HG02571 (cell line): ENCODE measurements at regions not wholly inside any gene's neighbourhood (a gene's known extent, or its start where the extent isn't known, plus 50 kb on each side); places are given as distances from the start of the nearest gene placed in this dataset.
"Not testable (repeated sequence)": the region's sequence is repeated elsewhere in the genome, so short reads cannot be mapped to it uniquely, and the experiment has no call there.

ENCODE experiments used
- ATAC-seq: cut with Tn5 transposase; IDR thresholded peaks from one replicate; pipeline ENCODE4 v1.9.1; 2021; ENCODE audit warnings: mild to moderate bottlenecking, moderate library complexity; ENCODE audit not compliant: unreplicated experiment

DNA sequence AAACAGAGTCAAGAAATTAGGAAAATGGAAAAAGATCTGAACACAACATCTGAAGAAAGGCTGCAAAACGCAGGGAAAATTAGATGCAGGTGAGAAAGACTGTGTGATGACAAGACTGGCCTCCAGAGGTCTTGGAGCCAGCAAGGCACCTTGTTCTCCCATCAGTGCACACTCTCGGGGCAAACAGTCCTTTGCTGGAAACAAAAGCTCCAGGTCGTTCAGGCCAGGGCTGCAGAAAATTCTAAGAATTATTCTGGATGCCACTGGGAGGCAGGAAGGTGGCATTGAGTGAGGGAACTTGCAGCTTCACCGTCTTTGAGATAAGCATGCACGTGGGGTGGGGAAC, 219.9 kb upstream of the SSTR4 start:
- no peak for ATAC-seq

DNA sequence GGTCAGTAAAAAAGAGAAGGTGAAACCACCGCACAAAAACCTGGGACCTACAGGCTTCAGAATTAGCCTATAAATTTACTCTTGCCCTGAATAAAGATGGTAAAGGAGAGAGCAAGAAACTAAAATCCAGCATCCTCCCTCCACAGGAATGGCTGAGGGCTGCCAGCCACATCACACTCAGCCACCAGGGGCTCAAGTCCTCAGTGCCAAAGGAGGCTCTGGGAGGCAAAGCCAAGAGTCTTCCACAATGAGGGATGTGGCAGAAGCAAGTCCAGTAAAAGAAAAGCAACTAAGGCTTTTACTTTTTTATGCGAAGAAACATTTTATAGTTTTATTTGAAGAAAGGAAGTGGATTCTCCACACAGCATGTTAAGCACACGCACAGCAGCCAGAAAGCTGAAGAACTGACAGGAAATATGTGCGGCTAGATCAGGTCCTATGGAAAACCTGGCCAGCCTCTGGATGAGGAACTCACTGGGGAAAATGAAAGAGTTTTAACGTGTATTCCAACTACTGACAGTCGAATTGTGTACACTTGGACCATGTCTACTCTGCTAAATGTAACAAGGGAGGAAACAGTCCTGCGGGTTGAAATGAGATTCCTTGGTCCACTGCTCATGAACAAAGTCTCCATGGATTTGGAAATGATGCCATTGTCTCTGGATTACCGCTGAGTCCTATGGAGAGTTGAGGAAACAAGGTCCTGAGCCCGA, 219.4 kb upstream of the SSTR4 start:
- no peak for ATAC-seq

DNA sequence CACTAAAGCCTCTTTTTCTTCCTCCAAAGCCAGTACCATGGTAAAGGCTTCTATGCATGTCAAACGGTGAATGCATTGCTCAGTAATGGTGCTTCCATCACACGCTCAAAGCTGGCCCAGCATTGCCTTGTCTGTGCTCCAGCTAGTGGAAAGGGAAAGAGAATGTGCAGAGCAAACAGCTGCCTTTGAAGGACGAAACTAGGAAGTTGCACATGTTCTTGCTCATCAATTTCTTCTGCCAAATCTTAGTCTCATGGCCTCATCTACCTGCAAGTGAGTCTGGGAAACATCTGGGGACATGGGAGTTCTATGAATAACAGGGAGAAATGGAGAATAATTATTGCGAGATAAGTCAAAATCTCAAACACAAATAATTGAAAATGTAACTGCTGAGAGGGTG, 216.5 kb upstream of the SSTR4 start:
- no peak for ATAC-seq

DNA sequence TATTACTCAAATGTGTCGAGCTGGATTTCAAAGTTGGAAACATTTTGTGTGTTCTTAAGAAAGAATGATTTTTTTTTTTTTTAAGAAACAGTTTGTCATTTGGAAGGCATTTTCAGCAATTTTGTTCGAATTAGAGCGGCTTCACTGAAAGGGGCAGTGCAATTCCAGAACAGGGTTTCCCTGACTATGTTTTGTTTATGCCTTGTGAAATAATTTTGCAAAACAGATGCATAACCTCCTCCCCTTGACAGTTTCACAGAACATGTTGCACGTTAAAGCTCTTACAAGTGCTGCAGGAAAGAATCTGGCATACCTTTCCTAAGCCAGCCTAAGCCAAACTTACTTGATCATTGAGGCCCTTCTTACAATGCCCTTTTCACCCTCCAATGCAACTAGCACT, 216.0 kb upstream of the SSTR4 start:
- ATAC-seq: no peak

DNA sequence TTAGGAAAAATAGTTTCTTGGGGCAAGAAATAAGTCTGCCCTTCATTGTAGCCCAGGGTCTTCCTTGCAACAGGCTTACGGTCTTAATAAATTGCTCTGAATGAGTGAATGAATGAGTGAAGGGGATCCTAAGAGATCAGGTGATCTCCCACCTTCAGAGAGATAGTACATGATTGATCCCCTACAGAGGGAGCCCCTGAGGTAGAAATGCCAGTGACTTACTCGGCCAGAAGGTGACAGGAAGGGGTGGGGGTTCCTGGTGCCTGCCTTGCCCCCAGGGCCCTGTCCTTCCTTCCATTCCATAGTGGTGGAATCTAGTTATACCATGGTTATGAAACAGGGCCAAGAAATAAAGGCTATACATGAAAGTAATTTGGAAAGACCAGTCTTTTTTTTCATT, 215.3 kb upstream of the SSTR4 start:
- ATAC-seq: no peak

DNA sequence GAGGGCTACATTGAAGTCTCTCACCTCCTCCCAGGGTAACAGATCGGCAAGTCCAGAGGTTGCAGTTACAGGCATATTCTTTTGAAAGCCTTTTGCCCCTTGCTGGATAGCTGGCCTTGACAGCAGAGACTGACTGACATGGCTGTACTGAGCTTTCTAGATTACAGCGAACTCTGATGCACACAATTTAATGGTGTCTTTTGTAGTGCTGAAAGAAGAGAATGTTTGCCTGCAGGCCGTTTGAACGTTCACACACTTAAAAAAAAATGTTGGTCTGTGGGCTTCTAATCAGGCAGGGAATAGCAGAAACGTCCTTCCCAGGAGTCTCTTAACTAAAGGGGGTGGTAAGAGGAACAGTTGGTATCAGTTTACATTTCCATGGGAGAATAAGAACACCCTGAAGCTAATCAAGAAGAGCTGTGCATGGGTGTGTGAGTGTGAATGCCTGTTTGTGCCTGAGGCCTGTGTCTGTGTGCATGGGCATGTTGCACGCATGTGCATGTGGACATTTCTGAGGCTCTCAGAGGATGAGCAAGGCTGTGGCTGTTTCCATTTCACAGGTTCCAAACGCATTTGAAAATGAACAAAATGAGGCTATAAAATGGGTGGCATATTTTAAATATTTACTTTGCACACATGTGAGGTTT, 213.9 kb upstream of the SSTR4 start:
- ATAC-seq: no peak

DNA sequence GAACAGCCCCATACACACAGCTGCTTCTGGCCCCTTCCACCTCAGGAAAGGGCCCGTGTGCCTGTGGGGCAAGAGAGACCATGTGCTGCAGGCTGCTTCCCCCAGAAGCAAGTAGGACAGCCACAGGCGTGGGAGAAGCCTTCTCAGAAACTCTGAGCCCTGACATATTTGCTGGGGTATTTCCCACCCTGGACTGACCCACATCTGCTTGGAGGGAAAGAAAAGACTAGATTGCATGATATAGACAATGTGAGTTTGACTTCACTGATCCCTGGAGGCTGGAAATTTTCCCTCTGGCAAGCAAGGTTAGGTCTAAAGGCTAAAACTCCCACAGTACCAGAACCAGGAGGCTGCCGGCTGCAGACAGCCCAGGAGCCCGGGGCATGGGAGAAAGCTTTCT, 213.3 kb upstream of the SSTR4 start:
- ATAC-seq: no peak

DNA sequence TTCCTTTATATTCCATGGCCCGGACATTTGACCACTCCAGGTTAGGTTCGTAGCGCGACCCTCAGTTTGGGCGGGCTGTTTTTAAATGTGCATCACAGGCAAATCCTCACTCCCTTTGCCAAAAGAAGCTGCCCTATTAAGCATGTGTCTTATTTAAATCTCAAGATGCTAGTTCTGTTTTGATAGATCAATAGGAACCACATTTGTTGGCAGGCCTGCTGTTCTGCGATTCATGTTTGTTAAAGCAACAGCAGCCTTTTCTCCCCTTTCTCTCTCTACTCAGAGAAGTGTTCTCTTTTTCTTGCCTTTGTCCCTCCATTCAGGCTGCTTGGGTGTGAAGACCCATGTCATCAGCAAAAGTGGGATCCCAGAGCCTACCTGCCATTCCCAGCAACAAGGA, 212.0 kb upstream of the SSTR4 start:
- no peak for ATAC-seq

DNA sequence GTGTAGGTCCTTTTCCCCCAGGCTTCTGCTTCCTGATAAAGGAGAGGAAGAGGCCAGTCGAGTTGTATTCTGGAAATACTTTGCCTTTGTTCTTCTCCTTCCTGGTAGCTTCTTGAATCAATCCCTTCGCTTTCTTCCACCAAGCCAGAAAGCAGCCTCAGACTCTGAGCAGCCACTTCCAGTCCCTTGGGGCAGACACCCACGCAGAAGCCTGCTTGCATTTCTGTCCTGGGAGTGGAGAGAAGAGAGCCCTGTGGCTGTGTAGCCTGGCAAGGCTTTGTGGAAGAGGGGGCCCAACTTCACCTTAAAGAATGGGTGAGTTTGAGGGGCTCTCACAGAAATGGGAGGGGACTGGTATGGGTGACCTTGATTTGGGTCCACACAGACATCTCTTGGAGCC, 211.0 kb upstream of the SSTR4 start:
- no peak for ATAC-seq

DNA sequence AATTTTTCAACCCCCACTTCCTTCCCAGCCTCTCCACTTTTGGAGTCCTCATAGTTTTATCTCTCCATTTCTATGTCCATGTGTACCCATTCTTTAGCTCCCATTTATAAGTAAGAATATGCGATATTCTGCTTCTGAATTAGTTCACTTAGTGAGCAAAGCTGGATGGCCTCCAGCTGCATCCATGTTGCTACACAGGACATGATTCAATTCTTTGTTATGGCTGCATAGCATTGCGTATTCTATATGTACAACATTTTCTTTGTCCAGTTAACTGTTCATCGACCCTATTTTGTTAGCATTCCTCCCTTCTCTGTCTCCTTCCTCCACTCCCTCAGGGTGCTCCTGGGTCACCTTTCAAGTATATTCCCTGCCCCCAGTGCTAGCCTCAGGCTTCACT, 210.0 kb upstream of the SSTR4 start:
- no peak for ATAC-seq

DNA sequence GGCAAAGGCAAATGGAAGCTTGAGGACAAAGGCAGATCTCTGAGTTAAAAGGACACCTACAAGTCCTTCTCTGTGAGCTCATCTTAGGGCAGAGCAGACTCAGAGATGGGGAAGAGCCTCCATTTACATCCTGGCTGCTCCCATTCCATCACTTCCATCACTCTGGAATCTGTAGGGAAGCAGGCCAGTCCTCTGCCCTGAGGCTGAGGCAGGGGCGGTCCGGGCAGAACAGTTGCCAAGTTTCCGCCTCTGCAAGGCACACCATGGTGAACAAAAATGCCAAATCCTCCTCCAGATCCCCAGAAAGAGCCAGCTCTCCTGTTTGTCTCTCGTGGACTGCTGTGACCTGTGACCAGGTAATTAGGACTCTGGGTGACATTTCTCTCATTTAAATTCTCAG, 209.6 kb upstream of the SSTR4 start:
- ATAC-seq: no peak

DNA sequence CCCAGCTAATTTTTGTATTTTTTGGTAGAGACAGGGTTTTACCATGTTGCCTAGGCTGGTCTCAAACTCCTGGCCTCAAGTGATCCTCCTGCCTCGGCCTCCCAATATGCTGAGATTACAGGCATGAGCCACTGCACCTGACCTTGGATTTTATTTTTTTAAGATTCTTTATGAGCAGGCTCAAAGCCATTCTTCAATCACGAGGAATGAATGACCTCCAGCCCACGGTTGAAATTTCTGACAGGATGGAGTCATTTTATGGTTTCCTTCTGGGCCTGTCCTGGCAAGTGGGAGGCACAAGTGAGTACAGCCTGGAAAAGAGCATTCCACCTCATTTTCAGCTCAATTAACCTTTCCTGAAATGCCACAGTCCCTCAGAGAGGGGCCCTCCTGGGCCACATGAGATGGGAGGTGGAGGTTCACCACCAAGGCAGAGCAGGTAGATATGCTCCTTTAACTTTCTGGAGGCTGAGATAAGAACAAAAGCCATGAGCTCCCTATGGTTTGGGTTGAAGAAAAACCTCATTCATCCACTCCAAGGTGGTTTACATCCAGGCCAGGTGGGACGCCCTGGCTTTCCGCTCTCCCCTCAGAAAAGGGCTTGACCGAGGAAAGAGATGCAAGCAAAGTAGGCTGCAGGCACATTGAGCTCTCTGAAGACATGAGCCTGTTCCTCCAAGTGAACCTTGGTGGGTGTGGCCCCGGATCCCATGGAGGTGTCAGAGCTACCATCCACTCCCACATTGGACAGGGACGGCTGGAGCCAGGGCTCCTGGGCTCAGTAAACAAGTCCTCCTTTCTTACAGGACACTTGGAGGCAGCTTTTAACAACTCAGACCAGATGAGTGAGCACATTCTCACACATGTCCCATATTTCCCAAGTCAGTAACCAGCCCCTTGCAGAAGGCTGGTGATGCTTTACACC, 208.5 kb upstream of the SSTR4 start:
- ATAC-seq: no peak

DNA sequence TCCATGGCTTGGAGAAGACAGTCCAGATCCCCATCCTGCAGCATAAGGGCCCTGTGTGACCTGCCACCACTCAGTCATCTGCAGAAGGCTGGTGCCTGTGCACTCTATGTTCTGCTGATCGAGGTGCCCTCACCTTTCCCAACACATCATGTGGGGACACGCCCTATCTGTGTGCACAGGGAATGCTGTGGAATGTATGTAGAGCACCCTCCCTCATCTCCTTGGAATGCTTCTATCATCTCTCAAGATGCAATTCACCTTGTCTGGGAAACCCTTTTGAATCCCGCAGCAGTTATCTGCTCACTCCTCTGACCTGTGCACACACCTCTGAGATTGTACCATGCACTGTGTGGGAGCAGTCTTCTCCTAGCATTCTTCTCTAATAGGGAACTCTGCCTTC, 207.2 kb upstream of the SSTR4 start:
- no peak for ATAC-seq

DNA sequence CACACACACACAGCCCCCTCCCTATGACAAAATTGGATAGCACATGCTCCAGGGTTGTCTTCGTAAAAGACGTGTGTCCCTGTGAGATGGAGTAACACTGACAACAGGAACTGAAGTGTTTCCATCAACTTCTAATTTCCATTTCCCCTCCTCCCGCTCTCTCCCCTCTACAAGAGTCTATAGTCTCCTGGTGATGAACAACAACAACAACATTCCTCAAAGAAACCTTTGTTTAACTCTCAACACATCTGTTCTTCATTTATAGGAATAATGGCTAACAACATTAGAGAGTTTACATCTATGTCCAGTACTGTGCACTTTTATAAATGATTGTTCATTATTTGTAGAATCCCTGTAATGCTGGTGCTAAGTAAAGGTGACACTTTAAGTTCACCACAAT, 205.8 kb upstream of the SSTR4 start:
- no peak for ATAC-seq

DNA sequence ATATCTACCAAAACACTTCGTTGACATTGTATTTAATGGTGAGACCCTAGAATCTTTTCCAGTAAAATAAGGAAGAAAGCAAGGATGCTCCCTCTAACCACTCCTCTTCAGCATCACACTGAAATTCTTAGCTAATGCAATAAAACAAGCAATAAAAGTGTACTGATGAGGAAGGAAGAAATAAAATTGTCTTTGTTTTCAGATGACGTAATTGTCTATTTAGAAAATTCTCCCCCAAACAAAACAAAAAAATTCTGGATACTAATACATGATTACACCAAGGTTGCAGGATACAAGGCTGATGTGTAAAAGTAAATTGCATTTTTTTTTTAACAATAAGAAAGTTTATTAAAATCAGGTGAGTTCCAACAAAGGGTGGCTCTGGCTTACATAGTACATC, 205.0 kb upstream of the SSTR4 start:
- no peak for ATAC-seq

DNA sequence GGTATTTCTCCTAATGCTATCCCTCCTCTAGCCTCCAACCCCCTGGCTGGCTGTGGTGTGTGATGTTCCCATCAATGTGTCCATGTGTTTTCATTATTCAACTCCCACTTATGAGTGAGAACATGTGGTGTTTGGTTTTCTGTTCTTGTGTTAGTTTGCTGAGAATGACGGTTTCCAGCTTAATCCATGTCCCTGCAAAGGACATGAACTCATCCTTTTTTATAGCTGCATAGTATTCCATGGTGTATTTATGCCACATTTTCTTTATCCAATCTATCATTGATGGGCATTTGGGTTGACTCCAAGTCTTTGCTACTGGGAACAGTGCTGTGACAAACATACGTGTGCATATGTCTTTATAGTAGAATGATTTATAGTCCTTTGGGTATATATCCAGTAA, 204.4 kb upstream of the SSTR4 start:
- not testable (repeated sequence) for ATAC-seq

DNA sequence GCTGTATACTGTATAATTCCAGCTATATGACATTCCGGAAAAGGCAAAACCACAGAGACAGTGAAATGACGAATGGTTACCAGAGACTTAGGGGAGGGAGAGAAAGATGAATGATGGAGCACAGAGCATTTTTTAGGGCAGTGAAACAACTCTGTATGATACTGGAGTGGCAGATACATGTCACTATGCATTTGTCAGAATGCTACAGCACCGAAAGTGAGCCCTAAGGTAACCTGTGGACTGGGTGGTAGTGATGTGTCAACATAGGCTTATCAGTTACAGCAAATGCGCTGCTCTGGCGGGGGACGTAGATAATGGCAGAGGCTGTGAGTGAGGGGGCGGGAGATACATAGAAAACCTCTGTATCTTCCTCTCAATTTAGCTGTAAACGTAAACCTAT, 201.3 kb upstream of the SSTR4 start:
- no peak for ATAC-seq

DNA sequence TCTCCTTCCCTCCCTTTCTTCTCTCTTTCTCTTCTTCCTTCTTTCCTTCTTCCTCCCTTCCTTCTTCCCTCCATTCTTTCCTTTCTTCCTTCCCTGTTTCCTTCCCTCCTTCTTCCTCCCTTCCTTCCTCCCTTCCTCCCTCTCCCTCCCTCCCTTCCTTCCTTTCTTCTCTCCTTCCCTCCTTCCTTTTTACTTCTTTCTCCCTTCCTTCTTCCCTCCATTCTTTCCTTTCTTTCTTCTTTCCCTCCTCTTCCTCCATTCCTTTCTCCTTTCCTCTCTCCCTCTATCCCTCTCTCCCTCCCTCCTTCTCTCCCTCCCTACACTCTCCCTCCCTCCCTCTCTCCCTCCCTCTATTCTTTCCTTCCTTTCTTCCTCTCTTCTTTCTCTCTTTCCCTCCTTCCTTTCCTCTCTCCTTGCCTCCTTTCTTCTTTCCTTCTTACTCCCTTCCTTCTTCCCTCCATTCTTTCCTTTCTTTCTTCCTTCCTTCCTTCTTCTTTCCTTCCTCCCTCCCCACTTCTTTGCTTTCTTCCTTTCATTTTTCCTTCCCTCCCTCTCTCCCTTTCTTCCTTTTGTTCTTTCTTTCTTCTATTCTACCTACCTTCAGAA, 200.4 kb upstream of the SSTR4 start:
- ATAC-seq: no peak

DNA sequence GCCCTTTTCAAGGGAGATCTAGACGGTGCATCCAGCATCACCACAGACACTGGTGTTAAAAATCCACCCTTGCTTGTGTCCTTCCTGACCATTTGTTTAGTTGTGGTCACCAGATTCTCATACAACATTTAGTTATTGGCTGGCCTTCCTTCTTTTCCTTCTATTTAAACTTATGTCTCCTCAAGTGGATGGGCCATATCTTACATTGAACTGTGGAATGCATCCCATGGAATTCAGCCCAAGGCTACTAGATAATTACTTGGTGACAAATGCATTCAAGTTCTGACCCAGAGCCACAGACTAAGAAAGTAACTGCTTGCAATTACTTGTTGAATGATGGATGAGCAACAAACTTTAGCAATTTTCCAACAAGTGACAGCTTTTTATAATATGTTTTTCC, 198.9 kb upstream of the SSTR4 start:
- no peak for ATAC-seq

DNA sequence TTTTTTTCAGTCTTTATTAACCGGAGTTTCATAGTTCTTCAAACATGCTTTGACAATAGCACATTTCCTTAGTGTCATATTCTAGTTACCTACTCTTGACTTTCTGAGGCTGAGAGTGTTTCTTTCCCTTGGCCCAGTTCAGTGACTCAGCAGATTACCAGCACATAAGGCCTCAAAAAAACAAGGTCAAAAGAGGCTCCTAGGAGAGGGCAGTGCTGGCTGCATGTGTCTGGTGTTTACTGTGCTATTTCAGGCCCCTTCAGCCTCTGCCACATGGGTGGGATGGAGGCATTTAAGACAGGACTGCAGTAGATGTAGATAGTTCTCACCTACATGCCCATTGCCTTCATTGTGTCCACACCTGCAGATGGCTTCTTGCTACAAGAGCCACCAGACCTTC, 198.2 kb upstream of the SSTR4 start:
- no peak for ATAC-seq

DNA sequence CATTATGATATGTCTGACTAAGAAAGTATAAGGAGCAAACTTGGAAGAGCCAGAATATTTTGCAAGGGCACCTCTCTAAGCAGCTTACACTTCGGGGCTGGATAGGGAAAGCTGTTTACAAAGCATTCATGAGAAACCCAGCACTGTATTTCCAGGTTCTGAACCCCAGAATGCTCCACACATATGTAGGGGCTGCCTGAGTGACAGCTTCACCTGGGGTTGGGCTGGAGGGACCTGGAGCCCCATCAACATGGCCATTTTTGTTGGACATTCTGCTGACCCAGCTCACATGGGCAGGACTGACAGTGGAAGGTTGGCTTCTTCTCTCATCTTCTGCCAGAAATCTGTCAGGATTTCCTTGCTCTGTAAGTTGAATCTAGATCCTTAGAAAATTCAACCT, 197.1 kb upstream of the SSTR4 start:
- no peak for ATAC-seq

DNA sequence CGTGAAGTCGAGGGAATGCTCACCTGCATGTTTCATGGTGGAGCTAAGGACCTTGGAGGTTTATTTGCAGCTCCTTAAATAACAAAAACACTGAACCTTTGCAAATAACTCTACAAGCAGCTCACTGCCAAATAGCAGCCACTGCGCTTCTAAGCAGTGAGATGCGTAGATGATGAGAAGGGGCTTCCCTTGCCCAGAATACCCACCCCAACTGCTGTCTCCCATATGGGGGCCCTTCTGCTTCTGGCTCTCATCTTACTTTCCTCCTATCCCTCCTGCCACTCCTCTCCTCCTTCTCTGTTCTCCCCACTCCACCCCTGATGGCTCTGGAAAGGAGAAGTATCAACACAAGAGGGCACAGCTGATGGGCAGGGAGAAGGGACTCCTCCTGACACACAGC, 193.3 kb upstream of the SSTR4 start:
- ATAC-seq: no peak
